IPS DF 4.7 (cell line): ENCODE measurements at regions not wholly inside any gene's neighbourhood (a gene's known extent, or its start where the extent isn't known, plus 50 kb on each side); places are given as distances from the start of the nearest gene placed in this dataset.
A peak's percentile ranks its signal among the peaks of the same experiment; 100 is the strongest.
"Not testable (repeated sequence)": the region's sequence is repeated elsewhere in the genome, so short reads cannot be mapped to it uniquely, and the experiment has no call there.

ENCODE experiments used
- DNase-seq: peaks from one replicate; pipeline ENCODE4 v3.0.0-alpha.2; 2013; ENCODE audit warnings: low spot score; ENCODE audit errors: extremely low read depth

GRCh38 chr10:42690449-42691360, 52.3 kb upstream of the ZNF33B start:
- DNase-seq = peak; percentile 44

DNA sequence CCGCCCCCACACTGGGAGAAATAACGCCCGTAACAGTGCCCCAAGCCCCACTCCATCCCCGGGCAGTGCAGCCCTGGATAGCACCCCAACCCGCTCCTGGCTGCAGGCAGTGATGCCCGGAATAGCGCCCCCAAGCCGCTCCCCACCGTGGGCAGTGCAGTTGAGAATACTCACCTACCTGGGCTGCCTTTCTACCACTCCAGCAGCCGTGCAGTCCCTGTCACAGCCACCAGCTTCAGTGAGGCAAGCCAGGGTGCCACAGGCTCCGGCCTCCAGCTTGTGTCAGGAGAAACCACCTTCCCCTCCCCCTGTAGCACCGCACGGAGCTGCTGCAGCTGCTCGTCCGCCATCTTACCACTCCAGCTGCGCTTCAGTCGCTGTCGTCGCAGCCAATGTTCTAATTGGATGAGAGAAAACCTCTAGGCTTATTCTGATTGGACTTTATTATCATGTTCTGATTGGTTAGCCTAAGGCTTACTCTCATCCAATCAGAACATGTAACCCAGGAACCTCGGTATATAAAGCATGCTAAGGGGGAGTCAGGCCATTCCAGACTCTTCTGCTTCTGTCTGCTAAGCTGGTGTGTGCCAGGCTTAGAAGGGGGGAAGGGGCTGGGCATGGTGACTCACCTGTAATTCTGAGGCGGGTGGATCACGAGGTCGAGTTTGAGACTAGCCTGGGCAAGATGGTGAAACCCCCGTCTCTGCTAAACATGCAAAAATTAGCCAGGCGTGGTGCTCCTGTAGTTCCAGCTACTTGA, 53.2 kb upstream of the ZNF33B start:
- DNase-seq = no peak

GRCh38 chr10:42697926-42698325, 59.6 kb upstream of the ZNF33B start:
- no peak for DNase-seq

DNA sequence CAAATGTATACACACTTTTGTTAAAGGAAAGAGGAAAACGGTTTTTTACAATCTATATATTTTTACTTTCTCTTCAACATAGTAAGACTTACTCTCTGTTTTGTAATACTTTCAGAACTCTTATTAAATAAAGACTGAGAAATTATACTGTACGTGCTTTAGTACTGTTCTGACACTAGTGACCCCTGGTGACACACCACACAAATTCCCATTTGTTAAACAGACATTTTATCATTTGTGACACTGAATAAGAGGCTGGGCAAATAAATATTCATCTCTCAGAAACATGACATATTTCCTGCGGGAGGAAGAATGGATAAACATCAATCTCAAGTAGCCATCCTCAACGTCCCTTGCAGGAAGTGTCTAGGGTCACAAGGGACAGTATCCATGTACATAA, 68.9 kb upstream of the ZNF33B start:
- DNase-seq = no peak

- not testable (repeated sequence) for DNase-seq
Measured at GRCh38 chr10:42719339-42719738, 63.3 kb upstream of the BMS1 start.

DNA sequence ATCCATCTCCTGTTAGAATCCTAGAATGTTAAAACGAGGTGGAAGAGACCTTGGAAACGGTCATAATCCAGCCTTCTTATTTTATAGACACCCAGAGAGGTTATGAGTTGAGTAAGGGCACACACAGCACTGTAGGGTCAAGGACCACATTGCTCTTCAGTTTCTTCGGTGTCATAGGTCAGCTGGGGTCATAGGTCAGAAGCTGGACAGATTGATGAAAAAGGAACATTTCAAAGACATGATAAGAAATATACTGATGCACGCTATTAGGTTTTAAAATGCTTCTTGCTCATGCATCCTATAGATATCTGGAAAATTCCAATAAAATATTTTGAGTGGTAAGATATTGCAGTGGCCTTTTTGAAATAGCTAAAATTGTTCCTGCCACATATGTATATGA, 60.0 kb upstream of the BMS1 start:
- DNase-seq = no peak

DNA sequence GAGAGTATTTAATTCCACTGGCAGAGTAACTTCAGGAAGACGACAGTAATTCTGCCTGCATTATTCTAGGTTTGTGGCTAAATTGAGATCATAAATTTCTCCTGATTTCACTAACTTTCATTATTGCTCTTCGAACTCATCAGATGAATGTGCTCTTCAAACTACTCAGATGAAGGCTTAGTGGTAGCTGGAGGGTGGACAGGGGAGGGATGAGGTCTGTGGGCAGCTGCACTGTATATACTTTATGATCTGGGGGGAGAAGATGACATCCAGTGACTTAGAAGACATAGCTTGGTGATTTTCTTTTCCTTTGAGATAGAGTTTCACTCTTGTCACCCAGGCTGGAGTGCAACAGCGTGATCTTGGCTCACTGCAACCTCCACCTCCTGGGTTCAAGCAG, 59.0 kb upstream of the BMS1 start:
- DNase-seq = not testable (repeated sequence)

GRCh38 chr10:42724660-42725059, 57.9 kb upstream of the BMS1 start:
- not testable (repeated sequence) for DNase-seq

GRCh38 chr10:42732266-42732665, 50.3 kb upstream of the BMS1 start:
- DNase-seq = no peak
